ENCODE measurements at regions not wholly inside any gene's neighbourhood (a gene's known extent, or its start where the extent isn't known, plus 50 kb on each side); places are given as distances from the start of the nearest gene placed in this dataset.

- DNase-seq = peak in 1 of 2 donors; percentile 51
- Histone ChIP-seq H3K4me1 (ENCODE audit: control insufficient read depth in 1 of 2, insufficient read depth in 2 of 2, low read length in 2 of 2) (no peaks in the 10 kb centered on the region), H2AK5ac (ENCODE audit: low read length) (no peak overlapping the region), H4K91ac (ENCODE audit: low read depth, low read length) (no peak overlapping the region), H3K27me3 (ENCODE audit: insufficient read depth, low read length) (no peaks in the 10 kb centered on the region), H4K12ac (ENCODE audit: low read depth, low read length) (no peak overlapping the region), H3K23ac (ENCODE audit: low read length) (no peak overlapping the region), H3K36me3 (ENCODE audit: control insufficient read depth in 1 of 2, insufficient read depth in 2 of 2, low read length in 2 of 2) (no peaks in the 10 kb centered on the region), H2AFZ (ENCODE audit: insufficient read depth, low read length, poor library complexity) (no peak overlapping the region), H4K8ac (ENCODE audit: low read depth, low read length) (no peak overlapping the region), H2BK120ac (ENCODE audit: insufficient read depth, low read length, poor library complexity) (no peak overlapping the region), H3K9ac (ENCODE audit: low read length) (no peak overlapping the region), H3K14ac (ENCODE audit: low read length) (no peak overlapping the region), H2BK12ac (ENCODE audit: low read length) (no peak overlapping the region), H3K4ac (ENCODE audit: low read depth, low read length) (no peak overlapping the region), H3K79me2 (ENCODE audit: control insufficient read depth, insufficient read depth, low read length, poor library complexity) (no peaks in the 10 kb centered on the region), H3K4me3 (ENCODE audit: low read depth, low read length) (no peak overlapping the region), H3K9me3 (ENCODE audit: insufficient read depth, low read depth, low read length) (no peaks in the 10 kb centered on the region), H2BK5ac (ENCODE audit: low read depth, low read length, poor library complexity) (no peak overlapping the region), H3K79me1 (ENCODE audit: low read length) (no peaks in the 10 kb centered on the region), H3K18ac (ENCODE audit: low read length) (no peak overlapping the region), H3K4me2 (ENCODE audit: low read length) (no peak overlapping the region), H3K27ac (ENCODE audit: low read depth, low read length) (no peak overlapping the region)
- WGBS (ENCODE audit: extremely low coverage, insufficient coverage, insufficient read length) = no CpG with 5 or more reads among the region's 3 CpGs
These were observed 265.8 kb downstream of the SLC16A7 start for GRCh38 chr12:59861635-59862034.

GRCh38 chr12:59867055-59867454 lies 271.2 kb downstream of the SLC16A7 start:
- Histone ChIP-seq H3K27me3 (ENCODE audit: insufficient read depth, low read length) (no peaks in the 10 kb centered on the region), H3K4me3 (ENCODE audit: low read depth, low read length) (no peak overlapping the region), H4K12ac (ENCODE audit: low read depth, low read length) (no peak overlapping the region), H3K79me2 (ENCODE audit: control insufficient read depth, insufficient read depth, low read length, poor library complexity) (no peaks in the 10 kb centered on the region), H2BK120ac (ENCODE audit: insufficient read depth, low read length, poor library complexity) (no peak overlapping the region), H2BK5ac (ENCODE audit: low read depth, low read length, poor library complexity) (no peak overlapping the region), H2AK5ac (ENCODE audit: low read length) (no peak overlapping the region), H4K8ac (ENCODE audit: low read depth, low read length) (no peak overlapping the region), H4K91ac (ENCODE audit: low read depth, low read length) (no peak overlapping the region), H3K27ac (ENCODE audit: low read depth, low read length) (no peak overlapping the region), H3K18ac (ENCODE audit: low read length) (no peak overlapping the region), H2AFZ (ENCODE audit: insufficient read depth, low read length, poor library complexity) (no peak overlapping the region), H3K9ac (ENCODE audit: low read length) (no peak overlapping the region), H2BK12ac (ENCODE audit: low read length) (no peak overlapping the region), H3K9me3 (ENCODE audit: insufficient read depth, low read depth, low read length) (no peaks in the 10 kb centered on the region), H3K4me1 (ENCODE audit: control insufficient read depth in 1 of 2, insufficient read depth in 2 of 2, low read length in 2 of 2) (no peaks in the 10 kb centered on the region), H3K14ac (ENCODE audit: low read length) (no peak overlapping the region), H3K36me3 (ENCODE audit: control insufficient read depth in 1 of 2, insufficient read depth in 2 of 2, low read length in 2 of 2) (no peaks in the 10 kb centered on the region), H3K4me2 (ENCODE audit: low read length) (no peak overlapping the region), H3K4ac (ENCODE audit: low read depth, low read length) (no peak overlapping the region), H3K23ac (ENCODE audit: low read length) (no peak overlapping the region), H3K79me1 (ENCODE audit: low read length) (no peaks in the 10 kb centered on the region)
- no peak for DNase-seq
- no CpG with 5 or more reads among the region's 1 CpG for whole genome bisulfite sequencing (ENCODE audit: extremely low coverage, insufficient coverage, insufficient read length)

- H3K36me3 ChIP-seq (ENCODE audit: control insufficient read depth in 1 of 2, insufficient read depth in 2 of 2, low read length in 2 of 2) = no peaks in the 10 kb centered on the region
- no peak overlapping the region for H2BK120ac ChIP-seq (ENCODE audit: insufficient read depth, low read length, poor library complexity)
- H2AK5ac ChIP-seq (ENCODE audit: low read length) = no peak overlapping the region
- H4K91ac ChIP-seq (ENCODE audit: low read depth, low read length) = no peak overlapping the region
- no peak overlapping the region for H2BK12ac ChIP-seq (ENCODE audit: low read length)
- H4K8ac ChIP-seq (ENCODE audit: low read depth, low read length) = no peak overlapping the region
- DNase-seq = no peak
- H2BK5ac ChIP-seq (ENCODE audit: low read depth, low read length, poor library complexity) = no peak overlapping the region
- no peaks in the 10 kb centered on the region for H3K79me1 ChIP-seq (ENCODE audit: low read length)
- H3K4me2 ChIP-seq (ENCODE audit: low read length) = no peak overlapping the region
- no peak overlapping the region for H3K23ac ChIP-seq (ENCODE audit: low read length)
- H3K27me3 ChIP-seq (ENCODE audit: insufficient read depth, low read length) = no peaks in the 10 kb centered on the region
- WGBS (ENCODE audit: extremely low coverage, insufficient coverage, insufficient read length) = no CpG with 5 or more reads among the region's 2 CpGs
- no peaks in the 10 kb centered on the region for H3K79me2 ChIP-seq (ENCODE audit: control insufficient read depth, insufficient read depth, low read length, poor library complexity)
- no peak overlapping the region for H4K12ac ChIP-seq (ENCODE audit: low read depth, low read length)
- H2AFZ ChIP-seq (ENCODE audit: insufficient read depth, low read length, poor library complexity) = no peak overlapping the region
- H3K27ac ChIP-seq (ENCODE audit: low read depth, low read length) = no peak overlapping the region
- no peaks in the 10 kb centered on the region for H3K4me1 ChIP-seq (ENCODE audit: control insufficient read depth in 1 of 2, insufficient read depth in 2 of 2, low read length in 2 of 2)
- H3K9ac ChIP-seq (ENCODE audit: low read length) = no peak overlapping the region
- no peaks in the 10 kb centered on the region for H3K9me3 ChIP-seq (ENCODE audit: insufficient read depth, low read depth, low read length)
- H3K4me3 ChIP-seq (ENCODE audit: low read depth, low read length) = no peak overlapping the region
- no peak overlapping the region for H3K4ac ChIP-seq (ENCODE audit: low read depth, low read length)
- no peak overlapping the region for H3K14ac ChIP-seq (ENCODE audit: low read length)
- H3K18ac ChIP-seq (ENCODE audit: low read length) = no peak overlapping the region
These were observed 271.9 kb downstream of the SLC16A7 start for GRCh38 chr12:59867689-59868088.

GRCh38 chr12:59871779-59872178 lies 275.9 kb downstream of the SLC16A7 start:
- Histone ChIP-seq H4K12ac (ENCODE audit: low read depth, low read length) (no peak overlapping the region), H2AFZ (ENCODE audit: insufficient read depth, low read length, poor library complexity) (no peak overlapping the region), H3K36me3 (ENCODE audit: control insufficient read depth in 1 of 2, insufficient read depth in 2 of 2, low read length in 2 of 2) (no peaks in the 10 kb centered on the region), H3K14ac (ENCODE audit: low read length) (no peak overlapping the region), H3K4me1 (ENCODE audit: control insufficient read depth in 1 of 2, insufficient read depth in 2 of 2, low read length in 2 of 2) (no peaks in the 10 kb centered on the region), H2BK5ac (ENCODE audit: low read depth, low read length, poor library complexity) (no peak overlapping the region), H3K9ac (ENCODE audit: low read length) (no peak overlapping the region), H4K91ac (ENCODE audit: low read depth, low read length) (no peak overlapping the region), H2BK120ac (ENCODE audit: insufficient read depth, low read length, poor library complexity) (no peak overlapping the region), H2BK12ac (ENCODE audit: low read length) (no peak overlapping the region), H3K4ac (ENCODE audit: low read depth, low read length) (no peak overlapping the region), H3K27ac (ENCODE audit: low read depth, low read length) (no peak overlapping the region), H3K4me3 (ENCODE audit: low read depth, low read length) (no peak overlapping the region), H3K4me2 (ENCODE audit: low read length) (no peak overlapping the region), H4K8ac (ENCODE audit: low read depth, low read length) (no peak overlapping the region), H3K27me3 (ENCODE audit: insufficient read depth, low read length) (no peaks in the 10 kb centered on the region), H3K23ac (ENCODE audit: low read length) (no peak overlapping the region), H3K18ac (ENCODE audit: low read length) (no peak overlapping the region), H3K79me1 (ENCODE audit: low read length) (no peaks in the 10 kb centered on the region), H3K79me2 (ENCODE audit: control insufficient read depth, insufficient read depth, low read length, poor library complexity) (no peaks in the 10 kb centered on the region), H2AK5ac (ENCODE audit: low read length) (no peak overlapping the region), H3K9me3 (ENCODE audit: insufficient read depth, low read depth, low read length) (no peaks in the 10 kb centered on the region)
- WGBS (ENCODE audit: extremely low coverage, insufficient coverage, insufficient read length) = no CpG with 5 or more reads among the region's 2 CpGs
- no peak for DNase-seq

Data from trophoblast cell (in vitro differentiated cells and primary cell).